Adipocyte (in vitro differentiated cells): ENCODE measurements at regions not wholly inside any gene's neighbourhood (a gene's known extent, or its start where the extent isn't known, plus 50 kb on each side); places are given as distances from the start of the nearest gene placed in this dataset.
A peak's percentile ranks its signal among the peaks of the same experiment; 100 is the strongest.
"Not testable (repeated sequence)": the region's sequence is repeated elsewhere in the genome, so short reads cannot be mapped to it uniquely, and the experiment has no call there.

Experiments
- DNase-seq: peaks from one replicate; pipeline ENCODE4 v3.0.0-alpha.2; 2015; ENCODE audit warnings: low read depth
- H3K27me3 ChIP-seq: replicated peaks from 2 replicates; pipeline ENCODE4 v1.7.0; 2013; ENCODE audit warnings: mild to moderate bottlenecking, low read length, moderate library complexity; ENCODE audit not compliant: control insufficient read depth, insufficient read depth
- H3K36me3 ChIP-seq: 2 replicates; pipeline ENCODE4 v1.7.0; 2013; ENCODE audit warnings: low read length, mild to moderate bottlenecking, moderate library complexity; ENCODE audit not compliant: control insufficient read depth, insufficient read depth, severe bottlenecking
- H3K4me1 ChIP-seq: 2 replicates; pipeline ENCODE4 v1.7.0; 2013; ENCODE audit warnings: mild to moderate bottlenecking, low read length, moderate library complexity; ENCODE audit not compliant: control insufficient read depth, insufficient read depth
- H3K4me3 ChIP-seq: 2 replicates; pipeline ENCODE4 v1.7.0; 2013; ENCODE audit warnings: mild to moderate bottlenecking, low read length, moderate library complexity
- H3K9ac ChIP-seq: 2 replicates; pipeline ENCODE4 v1.7.0; 2013; ENCODE audit warnings: mild to moderate bottlenecking, low read length, moderate library complexity
- H3K9me3 ChIP-seq: 2 replicates; pipeline ENCODE4 v1.7.0; 2013; ENCODE audit warnings: mild to moderate bottlenecking, low read length, moderate library complexity; ENCODE audit not compliant: control insufficient read depth

DNA sequence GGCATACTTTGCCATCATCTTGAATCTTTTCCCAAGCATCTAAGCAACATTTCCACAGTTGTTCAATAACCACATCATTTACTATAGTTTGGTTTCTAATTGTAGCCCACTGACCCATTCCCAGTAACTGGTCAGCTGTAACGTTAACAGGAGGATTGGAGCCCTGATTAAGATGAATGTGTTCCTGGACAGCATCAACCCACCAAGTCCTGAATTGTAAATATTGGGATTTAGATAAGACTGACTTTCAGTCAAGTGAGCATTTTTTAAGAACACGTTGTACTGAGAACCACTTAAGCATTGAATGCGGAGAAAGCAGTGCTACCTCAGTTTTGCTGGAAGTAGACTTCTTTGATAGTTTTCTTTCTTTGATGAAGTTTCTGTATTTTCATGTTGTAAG lies 53.3 kb upstream of the ARL4D start:
- not testable (repeated sequence) for H3K9ac ChIP-seq, H3K27me3 ChIP-seq, DNase-seq, H3K4me3 ChIP-seq, H3K36me3 ChIP-seq
- Histone ChIP-seq H3K4me1 (peaks cover 26% of the 10 kb centered on the region), H3K9me3 (peaks cover 23% of the 10 kb centered on the region)

DNA sequence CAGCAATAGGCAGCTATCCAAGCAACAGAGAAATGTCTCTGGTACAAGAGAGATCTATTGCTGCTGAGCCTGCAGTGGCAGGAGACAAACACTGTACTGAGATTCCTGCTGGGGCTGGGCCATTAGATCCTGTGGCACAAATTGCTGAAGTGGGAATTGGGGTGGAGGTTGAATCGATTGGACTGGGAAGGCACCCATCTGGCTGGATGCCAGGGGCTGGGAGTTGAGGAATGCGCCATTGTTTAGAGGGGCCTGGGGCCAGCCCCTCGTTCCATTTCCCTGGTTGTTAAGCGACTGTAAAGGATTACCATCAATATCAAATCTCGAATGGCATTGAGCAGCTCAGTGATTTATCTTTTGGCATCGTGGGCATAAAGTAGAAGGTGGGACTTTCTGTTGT lies 54.1 kb upstream of the ARL4D start:
- H3K4me3 ChIP-seq, result no peak overlapping the region
- no peaks in the 10 kb centered on the region for H3K27me3 ChIP-seq
- no peaks in the 10 kb centered on the region for H3K36me3 ChIP-seq
- peaks cover 20% of the 10 kb centered on the region for H3K9me3 ChIP-seq
- peaks cover 26% of the 10 kb centered on the region for H3K4me1 ChIP-seq
- no peak for DNase-seq
- H3K9ac ChIP-seq, result no peak overlapping the region

DNA sequence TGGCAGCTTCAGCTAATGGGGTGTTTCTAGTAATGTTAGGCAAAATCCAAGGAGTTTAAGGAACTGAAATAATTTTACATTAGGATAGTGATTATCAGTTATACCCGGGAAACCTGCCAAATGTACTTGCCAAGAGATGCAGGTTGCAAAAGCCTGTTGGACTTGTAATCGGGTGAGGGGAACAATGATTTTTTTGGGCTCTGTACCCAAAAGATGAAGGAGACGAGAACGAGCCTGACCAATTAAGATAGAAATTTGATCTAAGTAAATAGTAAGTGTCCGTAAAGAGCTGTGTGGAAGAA lies 56.3 kb upstream of the ARL4D start:
- H3K9ac ChIP-seq, result no peak overlapping the region
- no peaks in the 10 kb centered on the region for H3K27me3 ChIP-seq
- H3K4me3 ChIP-seq, result peak overlapping the region; percentile 2
- H3K9me3 ChIP-seq, result no peaks in the 10 kb centered on the region
- H3K36me3 ChIP-seq, result no peaks in the 10 kb centered on the region
- no peak for DNase-seq
- peaks cover 26% of the 10 kb centered on the region for H3K4me1 ChIP-seq

DNA sequence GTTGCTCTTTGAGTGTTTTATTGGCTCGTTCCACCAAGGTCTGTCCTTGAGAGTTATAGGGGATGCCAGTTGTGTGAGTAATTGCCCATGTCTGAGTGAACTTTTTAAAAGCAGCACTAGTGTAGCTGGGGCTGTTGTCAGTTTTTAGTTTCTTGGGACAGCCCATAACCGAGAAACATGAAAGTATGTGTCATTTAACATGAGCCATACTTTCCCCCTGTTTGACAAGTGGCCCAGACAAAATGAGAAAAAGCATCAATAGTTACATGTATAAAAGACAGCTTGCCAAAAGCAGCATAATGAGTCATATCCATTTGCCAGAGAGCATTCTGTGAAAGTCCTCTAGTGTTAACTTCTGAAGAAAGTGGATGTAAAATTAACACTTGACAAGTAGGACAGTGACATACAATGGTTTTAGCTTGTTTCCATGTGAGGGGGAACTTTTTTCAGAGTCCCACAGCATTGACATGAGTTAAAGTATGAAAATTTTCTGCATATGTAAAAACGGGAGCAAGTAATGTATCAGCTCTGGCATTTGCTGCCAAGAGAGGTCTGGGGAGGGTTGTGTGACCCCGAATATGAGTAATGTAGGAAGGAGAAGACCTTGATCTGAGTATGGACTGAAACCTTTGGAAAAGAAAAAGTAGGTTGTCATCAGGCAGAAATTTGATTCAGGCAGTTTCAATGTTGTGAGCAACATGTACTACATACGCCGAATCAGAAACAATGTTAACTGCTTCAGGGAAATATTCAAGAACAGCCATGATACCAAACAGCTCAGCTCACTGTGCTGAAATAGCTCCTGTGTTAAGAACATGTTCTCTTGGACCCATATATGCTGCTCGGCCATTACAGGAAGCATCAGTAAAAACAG lies 56.8 kb upstream of the ARL4D start:
- peaks cover 26% of the 10 kb centered on the region for H3K4me1 ChIP-seq
- no peaks in the 10 kb centered on the region for H3K27me3 ChIP-seq
- H3K9me3 ChIP-seq, result no peaks in the 10 kb centered on the region
- H3K36me3 ChIP-seq, result no peaks in the 10 kb centered on the region
- peak overlapping the region; percentile 2 for H3K4me3 ChIP-seq
- H3K9ac ChIP-seq, result no peak overlapping the region
- peak; percentile 59 for DNase-seq

DNA sequence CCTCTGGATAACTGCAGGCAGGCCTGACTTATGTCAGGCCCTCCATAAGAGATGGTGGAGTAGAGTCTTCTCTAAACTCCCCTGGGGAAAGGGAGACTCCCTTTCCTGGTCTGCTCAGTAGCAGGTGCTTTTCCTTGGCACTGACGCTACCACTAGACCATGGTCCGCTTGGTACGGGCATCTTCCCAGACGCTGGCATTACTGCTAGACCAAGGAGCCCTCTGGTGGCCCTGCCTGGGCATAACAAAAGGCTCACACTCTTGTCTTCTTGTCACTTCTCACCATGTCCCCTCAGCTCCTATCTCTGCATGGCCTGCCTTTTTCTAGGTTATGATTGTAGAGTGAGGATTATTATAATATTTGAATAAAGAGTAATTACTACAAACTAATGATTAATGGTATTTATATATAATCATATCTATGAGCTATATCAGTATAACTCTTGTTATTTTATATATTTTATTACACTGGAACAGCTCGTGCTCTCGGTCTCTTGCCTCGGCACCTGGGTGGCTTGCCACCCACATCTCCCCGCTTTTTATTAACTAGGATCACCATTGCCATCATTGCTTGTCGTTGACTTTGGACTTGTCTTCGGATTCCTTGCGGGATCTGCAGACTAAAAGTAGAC lies 59.8 kb upstream of the ARL4D start:
- Histone ChIP-seq H3K9ac (no peak overlapping the region), H3K9me3 (no peaks in the 10 kb centered on the region), H3K4me1 (peaks cover 24% of the 10 kb centered on the region), H3K4me3 (no peak overlapping the region), H3K36me3 (no peaks in the 10 kb centered on the region), H3K27me3 (no peaks in the 10 kb centered on the region)
- DNase-seq, result peak; percentile 82

DNA sequence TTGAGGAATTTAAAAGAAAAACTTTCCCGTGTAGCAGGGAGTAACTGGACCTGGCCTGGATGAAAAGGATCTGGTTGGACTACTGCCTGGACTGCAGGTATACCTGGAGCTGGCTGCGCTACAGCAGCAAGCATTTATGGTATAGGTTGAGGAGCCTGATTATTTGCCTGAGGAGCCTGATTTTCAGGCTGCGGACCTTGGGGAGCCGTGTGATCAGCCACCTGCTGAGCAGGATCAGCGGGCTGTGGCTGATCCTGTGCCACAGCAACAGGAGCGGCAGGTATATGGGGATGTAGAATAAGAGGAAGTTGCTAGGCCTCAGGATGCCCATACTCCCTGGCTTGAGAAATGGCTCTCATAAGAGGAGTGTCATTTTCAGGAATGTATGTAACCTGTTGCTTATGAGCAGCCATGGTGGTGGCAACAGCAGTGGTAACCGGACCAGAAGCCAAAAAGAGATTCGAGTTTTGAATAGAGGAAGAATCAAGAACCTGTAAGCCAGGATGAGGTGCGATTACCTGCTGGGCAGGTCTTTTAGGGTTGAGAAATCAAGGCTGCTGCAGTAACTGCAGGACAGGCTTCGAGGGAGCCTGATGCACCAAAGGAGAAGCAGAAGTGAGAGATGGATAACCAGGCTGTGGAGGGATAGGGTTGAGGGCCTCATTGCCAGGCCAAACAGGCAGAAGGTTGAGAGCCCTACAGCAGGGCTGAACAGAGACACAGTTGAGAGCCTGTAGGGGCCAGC lies 60.9 kb upstream of the ARL4D start:
- no peaks in the 10 kb centered on the region for H3K9me3 ChIP-seq
- H3K4me3 ChIP-seq, result no peak overlapping the region
- no peaks in the 10 kb centered on the region for H3K36me3 ChIP-seq
- no peak for DNase-seq
- H3K27me3 ChIP-seq, result no peaks in the 10 kb centered on the region
- no peak overlapping the region for H3K9ac ChIP-seq
- H3K4me1 ChIP-seq, result peaks cover 22% of the 10 kb centered on the region

DNA sequence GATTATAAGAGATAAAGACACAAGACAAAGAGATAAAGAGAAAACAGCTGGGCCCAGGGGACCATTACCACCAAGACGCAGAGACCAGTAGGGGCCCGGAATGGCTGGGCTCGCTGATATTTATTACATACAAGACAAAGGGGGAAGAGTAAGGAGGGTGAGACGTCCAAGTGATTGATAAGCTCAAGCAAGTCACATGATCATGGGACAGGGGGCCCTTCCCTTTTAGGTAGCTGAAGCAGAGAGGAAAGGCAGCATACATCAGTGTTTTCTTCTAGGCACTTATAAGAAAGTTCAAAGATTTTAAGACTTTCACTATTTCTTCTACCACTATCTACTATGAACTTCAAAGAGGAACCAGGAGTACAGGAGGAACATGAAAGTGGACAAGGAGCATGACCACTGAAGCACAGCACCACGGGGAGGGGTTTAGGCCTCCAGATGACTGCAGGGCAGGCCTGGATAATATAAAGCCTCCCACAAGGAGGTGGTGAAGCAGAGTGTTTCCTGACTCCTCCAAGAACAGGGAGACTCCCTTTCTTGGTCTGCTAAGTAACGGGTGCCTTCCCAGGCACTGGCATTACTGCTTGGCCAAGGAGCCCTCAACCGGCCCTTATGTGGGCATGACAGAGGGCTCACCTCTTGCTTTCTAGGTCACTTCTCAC lies 63.9 kb upstream of the ARL4D start:
- H3K9me3 ChIP-seq, result no peaks in the 10 kb centered on the region
- H3K4me3 ChIP-seq, result no peak overlapping the region
- DNase-seq, result no peak
- no peaks in the 10 kb centered on the region for H3K36me3 ChIP-seq
- H3K27me3 ChIP-seq, result no peaks in the 10 kb centered on the region
- H3K4me1 ChIP-seq, result peaks cover 5% of the 10 kb centered on the region
- no peak overlapping the region for H3K9ac ChIP-seq

DNA sequence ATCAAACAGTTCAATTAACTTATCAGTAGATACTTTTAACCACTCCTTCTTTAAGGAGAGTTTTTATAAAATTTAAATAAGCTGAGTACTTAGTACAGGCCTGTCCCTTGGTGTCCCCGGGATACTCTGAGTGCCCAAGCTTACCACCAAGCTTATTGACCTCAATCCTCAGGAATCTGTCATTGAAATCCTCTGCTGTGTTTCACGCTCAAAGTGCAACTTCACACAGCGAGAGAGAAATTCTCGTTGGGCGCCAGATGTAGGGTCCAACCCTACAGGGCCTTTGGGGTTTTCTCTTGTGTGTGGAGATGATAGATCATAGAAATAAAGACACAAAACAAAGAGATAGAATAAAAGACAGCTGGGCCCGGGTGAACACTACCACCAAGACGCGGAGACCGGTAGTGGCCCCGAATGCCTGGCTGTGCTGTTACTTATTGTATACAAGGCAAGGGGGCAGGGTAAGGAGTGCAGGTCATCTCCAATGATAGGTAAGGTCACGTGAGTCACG lies 65.3 kb upstream of the ARL4D start:
- Histone ChIP-seq H3K4me3 (no peak overlapping the region), H3K4me1 (peaks cover 15% of the 10 kb centered on the region), H3K36me3 (no peaks in the 10 kb centered on the region), H3K9ac (peak overlapping the region; percentile 43), H3K9me3 (no peaks in the 10 kb centered on the region), H3K27me3 (no peaks in the 10 kb centered on the region)
- DNase-seq, result no peak

DNA sequence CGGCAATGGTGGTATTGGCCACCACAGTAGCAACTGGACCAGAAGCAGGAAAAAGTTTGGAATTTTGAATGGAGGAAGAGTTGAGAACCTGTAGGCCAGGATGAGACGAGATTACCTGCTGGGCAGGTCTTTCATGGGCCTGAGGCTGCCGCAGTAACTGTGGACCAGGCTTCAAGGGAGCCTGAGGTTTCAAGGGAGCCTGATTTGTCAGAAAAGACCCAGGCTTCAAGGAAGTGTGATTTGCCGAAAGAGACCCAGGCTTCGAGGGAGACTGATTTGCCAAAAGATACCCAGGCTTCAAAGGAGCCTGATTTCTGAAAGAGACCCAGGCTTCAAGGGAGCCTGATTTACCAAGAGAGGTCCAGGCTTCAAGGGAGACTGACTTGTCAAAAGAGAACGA lies 66.6 kb upstream of the ARL4D start:
- no peaks in the 10 kb centered on the region for H3K9me3 ChIP-seq
- H3K9ac ChIP-seq, result no peak overlapping the region
- no peak overlapping the region for H3K4me3 ChIP-seq
- no peak for DNase-seq
- no peaks in the 10 kb centered on the region for H3K36me3 ChIP-seq
- H3K27me3 ChIP-seq, result no peaks in the 10 kb centered on the region
- H3K4me1 ChIP-seq, result peaks cover 27% of the 10 kb centered on the region

DNA sequence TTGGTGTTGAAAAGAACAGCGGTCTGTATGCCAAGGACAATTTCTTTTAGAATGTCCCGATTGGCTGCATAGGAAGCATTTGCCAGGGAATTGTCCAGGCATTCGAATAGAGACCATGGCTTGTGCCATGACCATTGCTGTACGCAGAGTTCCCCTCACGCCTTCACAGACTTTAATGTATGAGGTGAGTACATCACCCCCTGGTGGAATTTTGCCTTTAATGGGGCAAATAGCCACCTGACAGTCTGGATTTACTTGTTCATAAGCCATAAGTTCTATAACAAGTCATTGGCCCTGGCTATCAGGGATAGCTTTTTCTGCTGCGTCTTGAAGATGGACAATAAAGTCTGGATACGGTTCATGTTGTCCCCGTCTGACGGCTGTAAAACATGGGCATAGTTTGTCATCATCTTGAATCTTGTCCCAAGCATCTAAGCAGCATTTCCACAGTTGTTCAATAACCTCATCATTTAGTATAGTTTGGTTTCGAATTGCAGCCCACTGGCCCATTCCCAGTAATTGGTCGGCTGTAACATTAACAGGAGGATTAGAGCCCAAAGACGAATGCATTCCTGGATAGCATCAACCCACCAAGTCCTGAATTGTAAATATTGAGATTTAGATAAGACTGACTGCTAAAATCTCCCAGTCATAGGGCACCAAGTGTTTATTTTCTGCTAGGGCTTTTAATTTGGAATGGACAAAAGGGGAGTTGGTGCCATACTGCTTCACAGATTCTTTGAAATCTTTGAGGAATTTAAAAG lies 67.7 kb upstream of the ARL4D start:
- Histone ChIP-seq H3K4me1 (peaks cover 27% of the 10 kb centered on the region), H3K9me3 (no peaks in the 10 kb centered on the region), H3K36me3 (no peaks in the 10 kb centered on the region), H3K27me3 (no peaks in the 10 kb centered on the region), H3K9ac (no peak overlapping the region), H3K4me3 (no peak overlapping the region)
- DNase-seq, result no peak
